Pulmonary artery endothelial cell (primary cell): ENCODE measurements at regions not wholly inside any gene's neighbourhood (a gene's known extent, or its start where the extent isn't known, plus 50 kb on each side); places are given as distances from the start of the nearest gene placed in this dataset.

Source experiments
- DNase-seq: peaks from one replicate; pipeline ENCODE4 v3.0.0-alpha.2; 2011; ENCODE audit warnings: low read depth, low spot score

GRCh38 chr7:156318426-156318825 is 322.1 kb upstream of the RNF32 start:
- DNase-seq, result no peak

GRCh38 chr7:156309016-156309620 is 331.5 kb upstream of the RNF32 start:
- DNase-seq, result no peak

GRCh38 chr7:156307193-156307592 is 333.4 kb upstream of the RNF32 start:
- DNase-seq, result no peak

GRCh38 chr7:156305351-156305750 is 335.2 kb upstream of the RNF32 start:
- no peak for DNase-seq

GRCh38 chr7:156282816-156283215 is 357.8 kb upstream of the RNF32 start:
- DNase-seq, result no peak

- no peak for DNase-seq
Observed at GRCh38 chr7:156279635-156280034, 360.9 kb upstream of the RNF32 start.

GRCh38 chr7:156275292-156275691 is 365.3 kb upstream of the RNF32 start:
- DNase-seq, result no peak

GRCh38 chr7:156274557-156274956 is 366.0 kb upstream of the RNF32 start:
- no peak for DNase-seq

- no peak for DNase-seq
Observed at GRCh38 chr7:156261581-156261980, 379.0 kb upstream of the RNF32 start.

GRCh38 chr7:156257904-156258303 is 382.7 kb upstream of the RNF32 start:
- DNase-seq, result no peak

- no peak for DNase-seq
Observed at GRCh38 chr7:156255635-156256034, 384.9 kb upstream of the RNF32 start.

- DNase-seq, result no peak
Observed at GRCh38 chr7:156251861-156252260, 388.7 kb upstream of the RNF32 start.

GRCh38 chr7:156240532-156240931 is 400.0 kb upstream of the RNF32 start:
- no peak for DNase-seq

GRCh38 chr7:156238366-156239133 is 402.0 kb upstream of the RNF32 start:
- no peak for DNase-seq

- DNase-seq, result no peak
Observed at GRCh38 chr7:156237614-156238013, 403.0 kb upstream of the RNF32 start.

GRCh38 chr7:156236936-156237599 is 403.5 kb upstream of the RNF32 start:
- DNase-seq, result no peak

GRCh38 chr7:156236181-156236889 is 404.2 kb upstream of the RNF32 start:
- DNase-seq, result no peak

- no peak for DNase-seq
Observed at GRCh38 chr7:156234666-156235494, 405.7 kb upstream of the RNF32 start.

- DNase-seq, result no peak
Observed at GRCh38 chr7:156234192-156234591, 406.4 kb upstream of the RNF32 start.

- no peak for DNase-seq
Observed at GRCh38 chr7:156232931-156233705, 407.5 kb upstream of the RNF32 start.
